Vagina (tissue), 2 donors: ENCODE measurements at regions not wholly inside any gene's neighbourhood (a gene's known extent, or its start where the extent isn't known, plus 50 kb on each side); places are given as distances from the start of the nearest gene placed in this dataset.

Experiments used
- DNase-seq, 2 donors: peaks; one replicate each; pipeline ENCODE4 v3.0.0-alpha.2; 2017; ENCODE audit errors: extremely low spot score in 2 of 2
- H3K27ac ChIP-seq: fragments of 200-600 bp; sonication (generic); one replicate; pipeline ENCODE4 v1.5.1; 2019
- H3K27me3 ChIP-seq: fragments of 200-600 bp; sonication (generic); one replicate; pipeline ENCODE4 v1.5.1; 2019
- H3K36me3 ChIP-seq, 2 donors: fragments of 200-600 bp; sonication (generic); one replicate each; pipeline ENCODE4 v1.5.1; 2017 to 2019
- H3K4me1 ChIP-seq: fragments of 200-600 bp; sonication (generic); one replicate; pipeline ENCODE4 v1.5.1; 2019
- H3K4me3 ChIP-seq, 2 donors: fragments of 200-600 bp; sonication (generic); 1 replicate in 1 of 2; 2 replicates in 1 of 2; pipeline ENCODE4 v1.5.1; 2016 to 2019
- H3K9me3 ChIP-seq: fragments of 200-600 bp; sonication (generic); one replicate; pipeline ENCODE4 v1.5.1; 2019
- CTCF ChIP-seq, 3 experiments: fragments of 450-650 bp in 2 of 3; fragments of 200-600 bp in 1 of 3; sonication (generic) in 1 of 3; IDR thresholded peaks; one replicate each; pipeline ENCODE4 v1.5.1; 2017 to 2019; ENCODE audit warnings: antibody characterized with exemption in 3 of 3, mild to moderate bottlenecking in 2 of 3, moderate library complexity in 2 of 3
- POLR2A ChIP-seq, 2 donors: fragments of 450-650 bp; IDR thresholded peaks; one replicate each; pipeline ENCODE4 v1.6.1; 2017; ENCODE audit warnings: antibody characterized with exemption in 2 of 2, mild to moderate bottlenecking in 2 of 2, moderate library complexity in 2 of 2
- POLR2AphosphoS5 ChIP-seq, 2 donors: sonication (generic); formaldehyde crosslinking; IDR thresholded peaks; one replicate each; pipeline ENCODE4 v1.9.0; 2017; ENCODE audit warnings: antibody characterized with exemption in 2 of 2, mild to moderate bottlenecking in 2 of 2, low read depth in 1 of 2; ENCODE audit not compliant: insufficient read depth in 1 of 2
- intact Hi-C: fragments of 100-400 bp; cut with DNase I; formaldehyde crosslinking; loops from one replicate; pipeline ENCODE4 v1.15.1; 2023

GRCh38 chr12:72766517-72766916 lies 494.3 kb downstream of the TRHDE start:
- TF ChIP-seq CTCF (IDR thresholded peaks at IDR 0.05) (no peak), POLR2A (IDR thresholded peaks at IDR 0.05) (no peak), POLR2AphosphoS5 (IDR thresholded peaks at IDR 0.05; ENCODE audit: insufficient read depth in 1 of 2, low read depth in 1 of 2) (no peak)

GRCh38 chr12:72774023-72774422 lies 501.9 kb downstream of the TRHDE start:
- no peak overlapping the region for H3K4me3 ChIP-seq
- TF ChIP-seq POLR2AphosphoS5 (IDR thresholded peaks at IDR 0.05; ENCODE audit: insufficient read depth in 1 of 2, low read depth in 1 of 2) (no peak), CTCF (IDR thresholded peaks at IDR 0.05) (no peak), POLR2A (IDR thresholded peaks at IDR 0.05) (no peak)
- H3K27me3 ChIP-seq: no peaks in the 10 kb centered on the region
- no peaks in the 10 kb centered on the region for H3K36me3 ChIP-seq
- intact Hi-C loops: no loop called here
- H3K9me3 ChIP-seq: no peaks in the 10 kb centered on the region
- H3K4me1 ChIP-seq: no peaks in the 10 kb centered on the region
- no peak for DNase-seq
- H3K27ac ChIP-seq: no peak overlapping the region

More at GRCh38 chr12:72766517-72766916, 494.3 kb downstream of the TRHDE start:
- Histone ChIP-seq H3K4me3 (no peak overlapping the region), H3K27me3 (no peaks in the 10 kb centered on the region), H3K27ac (no peak overlapping the region), H3K9me3 (no peaks in the 10 kb centered on the region), H3K36me3 (no peaks in the 10 kb centered on the region), H3K4me1 (no peaks in the 10 kb centered on the region)
- no peak for DNase-seq
- intact Hi-C loops: no loop called here

GRCh38 chr12:72777806-72778205 lies 505.6 kb downstream of the TRHDE start:
- no peaks in the 10 kb centered on the region for H3K36me3 ChIP-seq
- no peaks in the 10 kb centered on the region for H3K27me3 ChIP-seq
- H3K4me1 ChIP-seq: no peaks in the 10 kb centered on the region
- H3K4me3 ChIP-seq: no peak overlapping the region
- intact Hi-C loops: no loop called here
- TF ChIP-seq POLR2AphosphoS5 (IDR thresholded peaks at IDR 0.05; ENCODE audit: insufficient read depth in 1 of 2, low read depth in 1 of 2) (no peak), CTCF (IDR thresholded peaks at IDR 0.05) (no peak), POLR2A (IDR thresholded peaks at IDR 0.05) (no peak)
- DNase-seq: no peak
- H3K9me3 ChIP-seq: no peaks in the 10 kb centered on the region
- no peak overlapping the region for H3K27ac ChIP-seq

- intact Hi-C loops: no loop called here
- no peaks in the 10 kb centered on the region for H3K4me1 ChIP-seq
- no peak for DNase-seq
- no peak overlapping the region for H3K27ac ChIP-seq
- TF ChIP-seq POLR2A (IDR thresholded peaks at IDR 0.05) (no peak), CTCF (IDR thresholded peaks at IDR 0.05) (no peak), POLR2AphosphoS5 (IDR thresholded peaks at IDR 0.05; ENCODE audit: insufficient read depth in 1 of 2, low read depth in 1 of 2) (no peak)
- no peak overlapping the region for H3K4me3 ChIP-seq
- H3K9me3 ChIP-seq: no peaks in the 10 kb centered on the region
- no peaks in the 10 kb centered on the region for H3K27me3 ChIP-seq
- H3K36me3 ChIP-seq: no peaks in the 10 kb centered on the region
Observed at GRCh38 chr12:72790273-72790672, 518.1 kb downstream of the TRHDE start.

- no peaks in the 10 kb centered on the region for H3K36me3 ChIP-seq
Observed at GRCh38 chr12:72792889-72793288, 520.7 kb downstream of the TRHDE start.

More at GRCh38 chr12:72792889-72793288, 520.7 kb downstream of the TRHDE start:
- TF ChIP-seq POLR2A (IDR thresholded peaks at IDR 0.05): no peak
- no peak for TF ChIP-seq CTCF (IDR thresholded peaks at IDR 0.05)
- no peak for TF ChIP-seq POLR2AphosphoS5 (IDR thresholded peaks at IDR 0.05; ENCODE audit: insufficient read depth in 1 of 2, low read depth in 1 of 2)
- no peaks in the 10 kb centered on the region for H3K27me3 ChIP-seq
- intact Hi-C loops: no loop called here
- H3K4me1 ChIP-seq: no peaks in the 10 kb centered on the region
- no peaks in the 10 kb centered on the region for H3K9me3 ChIP-seq
- no peak overlapping the region for H3K4me3 ChIP-seq
- H3K27ac ChIP-seq: no peak overlapping the region
- no peak for DNase-seq
